ENCODE measurements at regions not wholly inside any gene's neighbourhood (a gene's known extent, or its start where the extent isn't known, plus 50 kb on each side); places are given as distances from the start of the nearest gene placed in this dataset.

- no peak for TF ChIP-seq EZH2 (IDR thresholded peaks at IDR 0.05; ENCODE audit: borderline replicate concordance, insufficient read depth, low read depth, low read length, poor library complexity, severe bottlenecking)
- TF ChIP-seq, protein P1, sequence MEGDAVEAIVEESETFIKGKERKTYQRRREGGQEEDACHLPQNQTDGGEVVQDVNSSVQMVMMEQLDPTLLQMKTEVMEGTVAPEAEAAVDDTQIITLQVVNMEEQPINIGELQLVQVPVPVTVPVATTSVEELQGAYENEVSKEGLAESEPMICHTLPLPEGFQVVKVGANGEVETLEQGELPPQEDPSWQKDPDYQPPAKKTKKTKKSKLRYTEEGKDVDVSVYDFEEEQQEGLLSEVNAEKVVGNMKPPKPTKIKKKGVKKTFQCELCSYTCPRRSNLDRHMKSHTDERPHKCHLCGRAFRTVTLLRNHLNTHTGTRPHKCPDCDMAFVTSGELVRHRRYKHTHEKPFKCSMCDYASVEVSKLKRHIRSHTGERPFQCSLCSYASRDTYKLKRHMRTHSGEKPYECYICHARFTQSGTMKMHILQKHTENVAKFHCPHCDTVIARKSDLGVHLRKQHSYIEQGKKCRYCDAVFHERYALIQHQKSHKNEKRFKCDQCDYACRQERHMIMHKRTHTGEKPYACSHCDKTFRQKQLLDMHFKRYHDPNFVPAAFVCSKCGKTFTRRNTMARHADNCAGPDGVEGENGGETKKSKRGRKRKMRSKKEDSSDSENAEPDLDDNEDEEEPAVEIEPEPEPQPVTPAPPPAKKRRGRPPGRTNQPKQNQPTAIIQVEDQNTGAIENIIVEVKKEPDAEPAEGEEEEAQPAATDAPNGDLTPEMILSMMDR (IDR thresholded peaks at IDR 0.05): no peak
- Histone ChIP-seq H3K79me2 (ENCODE audit: control insufficient read depth, insufficient read depth, low read length) (no peaks in the 10 kb centered on the region), H3K9ac (ENCODE audit: low read length) (no peak overlapping the region), H3K4me2 (replicated peaks; ENCODE audit: low read depth, low read length, poor library complexity, severe bottlenecking) (no peak overlapping the region), H3K9me3 (ENCODE audit: control extremely low read depth in 1 of 3, control insufficient read depth in 2 of 3, insufficient read depth in 1 of 3, low read length in 2 of 3) (no peaks in the 10 kb centered on the region), H3K4me1 (ENCODE audit: control insufficient read depth in 2 of 2, insufficient read depth in 2 of 2, low read length in 2 of 2) (no peaks in the 10 kb centered on the region), H2AFZ (ENCODE audit: insufficient read depth, low read depth, low read length, poor library complexity, severe bottlenecking) (no peak overlapping the region), H3K27me3 (replicated peaks in 1 of 4; ENCODE audit: control extremely low read depth in 1 of 4, control insufficient read depth in 3 of 4, insufficient read depth in 4 of 4, low read length in 3 of 4) (peaks cover 0 to 23% (median 13%) of the 10 kb centered on the region in 4 experiments), H3K27ac (ENCODE audit: low read length in 2 of 2) (no peak overlapping the region), H4K20me1 (ENCODE audit: control insufficient read depth, insufficient read depth, low read length, poor library complexity, severe bottlenecking) (no peaks in the 10 kb centered on the region), H3K36me3 (replicated peaks in 1 of 2; ENCODE audit: control extremely low read depth in 1 of 2, control insufficient read depth in 1 of 2, extremely low read depth in 1 of 2, insufficient read depth in 2 of 2, low read length in 1 of 2) (no peaks in the 10 kb centered on the region), H3K4me3 (ENCODE audit: control extremely low read depth in 1 of 5, extremely low read depth in 1 of 5, insufficient read depth in 1 of 5, low read depth in 2 of 5, low read length in 4 of 5) (no peak overlapping the region)
- CTCF ChIA-PET: no interaction called here
- POLR2A ChIA-PET: no interaction called here
- intact Hi-C loops (cut with micrococcal nuclease): no loop called here
- Mint-ChIP-seq H3K9me3 (ENCODE audit: insufficient read depth) (no peaks in the 10 kb centered on the region), H3K4me1 (no peaks in the 10 kb centered on the region), H3K27me3 (peaks cover 50% of the 10 kb centered on the region), H3K27ac (no peak overlapping the region), H3K4me3 (no peak overlapping the region)
- WGBS (ENCODE audit: insufficient coverage): 38% methylated on average over 5 of the region's 5 CpGs
- DNase-seq (no peak), ATAC-seq (ENCODE audit: low read depth) (no peak)
Measured at GRCh38 chr11:34570584-34570983, 50.3 kb upstream of the EHF start.

Measured in B cell (primary cell).